ENCODE measurements at regions not wholly inside any gene's neighbourhood (a gene's known extent, or its start where the extent isn't known, plus 50 kb on each side); places are given as distances from the start of the nearest gene placed in this dataset.

DNA sequence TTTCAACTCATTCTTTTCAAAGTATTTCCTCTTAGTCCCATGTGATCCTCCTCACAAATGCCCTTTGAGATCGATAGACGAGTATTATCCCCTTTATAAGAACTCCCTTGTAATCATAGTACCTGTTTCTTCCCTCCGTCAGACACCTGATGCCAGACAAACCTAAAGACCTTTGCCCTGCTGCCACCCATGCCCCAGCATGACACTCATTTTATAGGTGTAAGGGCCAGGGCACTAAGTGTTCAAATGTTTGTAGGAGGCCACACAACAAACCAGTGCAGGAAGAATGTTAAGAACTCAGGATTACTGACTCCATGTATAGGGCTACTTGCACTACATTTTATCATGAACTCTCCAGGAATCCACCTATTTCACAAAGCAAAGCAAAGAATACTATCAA, 115.6 kb upstream of the DIAPH2 start:
- DNase-seq (ENCODE audit: low spot score) (no peak), ATAC-seq (no peak), FAIRE-seq (no peak)
- TF ChIP-seq CREBL2 (CRISPR knock-in tag; IDR thresholded peaks at IDR 0.05; ENCODE audit: borderline replicate concordance): no peak
- no peak for TF ChIP-seq MXI1 (IDR thresholded peaks at IDR 0.05; ENCODE audit: borderline replicate concordance, low read depth, low read length)
- no peak for TF ChIP-seq MEIS2 (CRISPR knock-in tag; IDR thresholded peaks at IDR 0.05)
- H3K9ac ChIP-seq (ENCODE audit: insufficient read depth, low read depth, low read length): no peak overlapping the region
- BruUV-seq (replicated peaks): no TSS peak
- POLR2A ChIA-PET: no interaction called here
- no peaks in the 10 kb centered on the region for H3K9me3 ChIP-seq (ENCODE audit: low read length)
- no peaks in the 10 kb centered on the region for H3K27me3 ChIP-seq (ENCODE audit: control insufficient read depth in 1 of 2, insufficient read depth in 2 of 2, low read length in 2 of 2)
- 26% methylated on average over 3 of the region's 3 CpGs for WGBS (ENCODE audit: low lambda C conversion rate)
- H2AFZ ChIP-seq (ENCODE audit: low read length): no peak overlapping the region
- H3K79me2 ChIP-seq (ENCODE audit: insufficient read depth, low read length): no peaks in the 10 kb centered on the region
- no peaks in the 10 kb centered on the region for H4K20me1 ChIP-seq (ENCODE audit: insufficient read depth, low read length)
- no peaks in the 10 kb centered on the region for H3K4me1 ChIP-seq (ENCODE audit: insufficient read depth, low read length)
- CTCF ChIA-PET (ENCODE audit: low intra/inter-chr PET ratio, low total read pairs): no interaction called here
- no peak overlapping the region for H3K4me3 ChIP-seq (replicated peaks in 1 of 3; ENCODE audit: insufficient read depth in 1 of 3, low read depth in 2 of 3, low read length in 3 of 3)
- intact Hi-C loops (cut with micrococcal nuclease; ENCODE audit: unreplicated experiment) (no loop called here), in situ Hi-C loops (cut with HindIII; ENCODE audit: extremely low pct_ligation_motif_present, low pct_unique_long_range_greater_than_20kb) (no loop called here)
- H3K27ac ChIP-seq (ENCODE audit: extremely low read length, insufficient read depth, low read length): no peak overlapping the region
- H3K4me2 ChIP-seq (ENCODE audit: low read depth, low read length): no peak overlapping the region
- no peaks in the 10 kb centered on the region for H3K36me3 ChIP-seq (replicated peaks in 1 of 2; ENCODE audit: control insufficient read depth in 1 of 2, insufficient read depth in 2 of 2, low read length in 2 of 2)

DNA sequence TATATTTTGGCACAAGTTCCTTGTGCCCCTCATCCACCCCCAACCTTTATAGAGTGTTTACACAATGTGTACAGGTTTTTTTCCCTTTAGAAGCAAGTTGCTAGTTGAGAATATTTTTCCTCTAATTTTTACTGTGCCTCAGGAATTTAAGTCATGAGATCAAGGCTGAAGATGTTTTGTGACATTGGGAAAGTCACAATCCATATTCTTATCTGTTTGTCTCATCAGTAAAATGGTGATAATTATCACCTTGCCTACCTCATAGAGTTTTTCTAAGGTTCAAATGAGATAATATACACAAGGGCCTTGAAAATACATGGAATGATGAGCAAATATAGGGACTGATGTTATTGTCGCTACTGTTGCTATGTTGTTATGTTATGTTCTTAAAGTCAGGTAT, 109.6 kb upstream of the DIAPH2 start:
- 4% methylated on average over 1 of the region's 1 CpG for WGBS (ENCODE audit: low lambda C conversion rate)
- ATAC-seq (no peak), DNase-seq (ENCODE audit: low spot score) (no peak), FAIRE-seq (no peak)
- Histone ChIP-seq H3K9ac (ENCODE audit: insufficient read depth, low read depth, low read length) (no peak overlapping the region), H3K4me3 (replicated peaks in 1 of 3; ENCODE audit: insufficient read depth in 1 of 3, low read depth in 2 of 3, low read length in 3 of 3) (no peak overlapping the region), H3K36me3 (replicated peaks in 1 of 2; ENCODE audit: control insufficient read depth in 1 of 2, insufficient read depth in 2 of 2, low read length in 2 of 2) (no peaks in the 10 kb centered on the region), H3K4me1 (ENCODE audit: insufficient read depth, low read length) (no peaks in the 10 kb centered on the region), H2AFZ (ENCODE audit: low read length) (no peak overlapping the region), H3K27me3 (ENCODE audit: control insufficient read depth in 1 of 2, insufficient read depth in 2 of 2, low read length in 2 of 2) (no peaks in the 10 kb centered on the region), H4K20me1 (ENCODE audit: insufficient read depth, low read length) (no peaks in the 10 kb centered on the region), H3K9me3 (ENCODE audit: low read length) (no peaks in the 10 kb centered on the region), H3K4me2 (ENCODE audit: low read depth, low read length) (no peak overlapping the region), H3K79me2 (ENCODE audit: insufficient read depth, low read length) (no peaks in the 10 kb centered on the region), H3K27ac (ENCODE audit: extremely low read length, insufficient read depth, low read length) (no peak overlapping the region)
- TF ChIP-seq ZNF558 (CRISPR knock-in tag; IDR thresholded peaks at IDR 0.05; ENCODE audit: borderline replicate concordance) (no peak), TSC22D2 (CRISPR knock-in tag; IDR thresholded peaks at IDR 0.05; ENCODE audit: borderline replicate concordance) (no peak), ATF7 (IDR thresholded peaks at IDR 0.05) (no peak), ATF7 (CRISPR knock-in tag; IDR thresholded peaks at IDR 0.05) (no peak)
- POLR2A ChIA-PET: no interaction called here
- in situ Hi-C loops (cut with HindIII; ENCODE audit: extremely low pct_ligation_motif_present, low pct_unique_long_range_greater_than_20kb): no loop called here
- no TSS peak for BruUV-seq (replicated peaks)
- intact Hi-C loops (cut with micrococcal nuclease; ENCODE audit: unreplicated experiment): no loop called here
- CTCF ChIA-PET (ENCODE audit: low intra/inter-chr PET ratio, low total read pairs): no interaction called here
